ENCODE measurements at regions not wholly inside any gene's neighbourhood (a gene's known extent, or its start where the extent isn't known, plus 50 kb on each side); places are given as distances from the start of the nearest gene placed in this dataset.

DNA sequence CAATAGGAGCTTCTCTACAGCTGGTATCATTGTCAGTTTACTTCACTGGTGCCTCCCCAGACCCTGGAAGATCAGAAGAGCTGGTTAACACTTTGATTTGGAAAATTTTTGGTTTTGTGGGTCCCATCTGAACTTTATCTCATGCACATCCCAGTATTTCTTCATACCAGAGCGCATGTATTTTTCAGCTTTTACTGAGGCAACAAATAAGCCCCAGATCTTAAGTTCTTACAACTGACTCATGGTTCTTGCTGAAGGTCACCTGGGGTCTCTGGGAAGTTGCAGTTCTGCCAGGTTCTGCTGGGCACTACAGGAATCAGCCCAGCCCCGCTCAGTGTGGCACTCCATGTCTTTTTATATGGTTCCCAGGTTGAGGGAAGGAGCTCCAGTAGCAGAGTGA is 1249.9 kb downstream of the EFNB2 start:
- POLR2A ChIA-PET: no interaction called here
- no peaks in the 10 kb centered on the region for H3K36me3 ChIP-seq (ENCODE audit: control insufficient read depth, insufficient read depth, low read length)
- DNase-seq (ENCODE audit: low read depth): no peak
- no peak overlapping the region for H3K4me3 ChIP-seq (ENCODE audit: low read depth, low read length)
- TF ChIP-seq, protein P1, sequence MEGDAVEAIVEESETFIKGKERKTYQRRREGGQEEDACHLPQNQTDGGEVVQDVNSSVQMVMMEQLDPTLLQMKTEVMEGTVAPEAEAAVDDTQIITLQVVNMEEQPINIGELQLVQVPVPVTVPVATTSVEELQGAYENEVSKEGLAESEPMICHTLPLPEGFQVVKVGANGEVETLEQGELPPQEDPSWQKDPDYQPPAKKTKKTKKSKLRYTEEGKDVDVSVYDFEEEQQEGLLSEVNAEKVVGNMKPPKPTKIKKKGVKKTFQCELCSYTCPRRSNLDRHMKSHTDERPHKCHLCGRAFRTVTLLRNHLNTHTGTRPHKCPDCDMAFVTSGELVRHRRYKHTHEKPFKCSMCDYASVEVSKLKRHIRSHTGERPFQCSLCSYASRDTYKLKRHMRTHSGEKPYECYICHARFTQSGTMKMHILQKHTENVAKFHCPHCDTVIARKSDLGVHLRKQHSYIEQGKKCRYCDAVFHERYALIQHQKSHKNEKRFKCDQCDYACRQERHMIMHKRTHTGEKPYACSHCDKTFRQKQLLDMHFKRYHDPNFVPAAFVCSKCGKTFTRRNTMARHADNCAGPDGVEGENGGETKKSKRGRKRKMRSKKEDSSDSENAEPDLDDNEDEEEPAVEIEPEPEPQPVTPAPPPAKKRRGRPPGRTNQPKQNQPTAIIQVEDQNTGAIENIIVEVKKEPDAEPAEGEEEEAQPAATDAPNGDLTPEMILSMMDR (IDR thresholded peaks at IDR 0.05; ENCODE audit: insufficient read depth, low read depth, low read length): no peak
- CTCF ChIA-PET: interaction anchor here (0.7 to 1.1 kb wide), 2 partner anchors 9 to 18 kb away, joined by 3 read pairs; no protein-coding TSS in a partner anchor
- H3K27me3 ChIP-seq (ENCODE audit: control insufficient read depth, insufficient read depth, low read length): no peaks in the 10 kb centered on the region

- H3K27me3 ChIP-seq (ENCODE audit: control insufficient read depth, insufficient read depth, low read length): no peaks in the 10 kb centered on the region
- H3K4me3 ChIP-seq (ENCODE audit: low read depth, low read length): no peak overlapping the region
- H3K36me3 ChIP-seq (ENCODE audit: control insufficient read depth, insufficient read depth, low read length): no peaks in the 10 kb centered on the region
- DNase-seq (ENCODE audit: low read depth): no peak
- TF ChIP-seq, protein P1 (IDR thresholded peaks at IDR 0.05; ENCODE audit: insufficient read depth, low read depth, low read length): no peak
- ChIA-PET CTCF (no interaction called here), POLR2A (no interaction called here)
These were observed 1252.8 kb downstream of the EFNB2 start for GRCh38 chr13:105282406-105283285.

DNA sequence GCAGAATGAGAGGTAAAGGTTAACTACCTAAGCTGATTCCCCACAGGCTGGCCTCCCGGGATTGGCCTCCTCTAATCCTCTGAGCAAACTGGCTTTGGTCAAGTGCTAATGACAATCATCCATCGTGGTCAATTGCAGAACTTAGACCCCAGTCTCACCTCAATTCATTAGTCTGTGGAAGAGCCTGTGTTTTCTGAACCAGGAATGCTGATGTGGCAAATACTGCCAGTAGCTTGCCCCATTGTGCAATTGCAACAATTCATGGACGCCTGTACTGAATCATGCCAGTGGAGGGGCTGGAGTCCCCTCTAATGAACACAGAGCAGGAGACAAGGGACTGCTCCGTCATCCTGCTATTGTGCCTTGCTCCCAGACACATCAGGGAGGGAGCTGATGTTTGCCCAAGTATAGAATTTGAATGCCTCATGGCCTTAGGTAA is 1256.5 kb downstream of the EFNB2 start:
- POLR2A ChIA-PET: no interaction called here
- TF ChIP-seq, protein P1 (IDR thresholded peaks at IDR 0.05; ENCODE audit: insufficient read depth, low read depth, low read length): no peak
- Histone ChIP-seq H3K27me3 (ENCODE audit: control insufficient read depth, insufficient read depth, low read length) (no peaks in the 10 kb centered on the region), H3K4me3 (ENCODE audit: low read depth, low read length) (no peak overlapping the region), H3K36me3 (ENCODE audit: control insufficient read depth, insufficient read depth, low read length) (no peaks in the 10 kb centered on the region)
- no peak for DNase-seq (ENCODE audit: low read depth)
- CTCF ChIA-PET: interaction anchor here (0.9 kb wide), 1 partner anchor 13 kb away, joined by 3 read pairs; no protein-coding TSS in a partner anchor

DNA sequence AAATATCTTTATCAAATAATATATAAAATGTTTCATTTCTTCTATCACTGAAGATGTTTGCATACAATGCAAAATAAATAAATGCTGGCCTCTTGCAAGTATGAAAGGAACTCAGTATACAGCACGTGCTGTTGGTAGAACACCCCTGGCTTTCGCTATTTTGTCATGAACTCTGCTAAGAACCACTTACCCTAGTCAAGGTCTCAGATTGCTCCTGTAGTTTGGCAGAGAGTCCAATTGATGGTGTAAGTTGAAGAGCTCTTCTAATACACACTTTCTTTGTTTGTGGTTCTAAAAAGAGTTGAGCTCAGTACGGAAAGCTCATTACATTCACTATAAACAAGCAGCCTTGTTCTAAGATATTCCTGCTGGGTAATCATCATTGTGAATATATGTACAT is 1258.9 kb downstream of the EFNB2 start:
- ChIA-PET POLR2A (no interaction called here), CTCF (interaction anchor here (0.6 kb wide), 1 partner anchor 489 kb away, joined by 3 read pairs; no protein-coding TSS in a partner anchor)
- Histone ChIP-seq H3K36me3 (ENCODE audit: control insufficient read depth, insufficient read depth, low read length) (no peaks in the 10 kb centered on the region), H3K4me3 (ENCODE audit: low read depth, low read length) (no peak overlapping the region), H3K27me3 (ENCODE audit: control insufficient read depth, insufficient read depth, low read length) (no peaks in the 10 kb centered on the region)
- TF ChIP-seq, protein P1 (IDR thresholded peaks at IDR 0.05; ENCODE audit: insufficient read depth, low read depth, low read length): no peak
- DNase-seq (ENCODE audit: low read depth): no peak

GRCh38 chr13:105273665-105274222 is 1261.7 kb downstream of the EFNB2 start:
- TF ChIP-seq, protein P1 (IDR thresholded peaks at IDR 0.05; ENCODE audit: insufficient read depth, low read depth, low read length): no peak
- POLR2A ChIA-PET: no interaction called here
- no peak for DNase-seq (ENCODE audit: low read depth)
- CTCF ChIA-PET: interaction anchor here (1.6 kb wide), 1 partner anchor 30 kb away, joined by 4 read pairs; no protein-coding TSS in a partner anchor
- no peaks in the 10 kb centered on the region for H3K36me3 ChIP-seq (ENCODE audit: control insufficient read depth, insufficient read depth, low read length)
- H3K4me3 ChIP-seq (ENCODE audit: low read depth, low read length): no peak overlapping the region
- H3K27me3 ChIP-seq (ENCODE audit: control insufficient read depth, insufficient read depth, low read length): no peaks in the 10 kb centered on the region

All from BJ (cell line).